ENCODE measurements at regions not wholly inside any gene's neighbourhood (a gene's known extent, or its start where the extent isn't known, plus 50 kb on each side); places are given as distances from the start of the nearest gene placed in this dataset.

- ChIA-PET POLR2A (no interaction called here), CTCF (interaction anchor here (2.4 kb wide), 1 partner anchor 10 kb away, joined by 11 read pairs; no protein-coding TSS in a partner anchor)
- Histone ChIP-seq H3K4me2 (replicated peaks; ENCODE audit: low read depth, low read length, poor library complexity, severe bottlenecking) (no peak overlapping the region), H2AFZ (ENCODE audit: insufficient read depth, low read depth, low read length, poor library complexity, severe bottlenecking) (no peak overlapping the region), H4K20me1 (ENCODE audit: control insufficient read depth, insufficient read depth, low read length, poor library complexity, severe bottlenecking) (no peaks in the 10 kb centered on the region), H3K9me3 (ENCODE audit: control extremely low read depth in 1 of 3, control insufficient read depth in 2 of 3, insufficient read depth in 1 of 3, low read length in 2 of 3) (no peaks in the 10 kb centered on the region), H3K4me1 (ENCODE audit: control insufficient read depth in 2 of 2, insufficient read depth in 2 of 2, low read length in 2 of 2) (peaks cover 0 to 4% of the 10 kb centered on the region in 2 donors), H3K36me3 (replicated peaks in 1 of 2; ENCODE audit: control extremely low read depth in 1 of 2, control insufficient read depth in 1 of 2, extremely low read depth in 1 of 2, insufficient read depth in 2 of 2, low read length in 1 of 2) (no peaks in the 10 kb centered on the region), H3K79me2 (ENCODE audit: control insufficient read depth, insufficient read depth, low read length) (no peaks in the 10 kb centered on the region), H3K27me3 (replicated peaks in 1 of 4; ENCODE audit: control extremely low read depth in 1 of 4, control insufficient read depth in 3 of 4, insufficient read depth in 4 of 4, low read length in 3 of 4) (no peaks in the 10 kb centered on the region), H3K4me3 (ENCODE audit: control extremely low read depth in 1 of 5, extremely low read depth in 1 of 5, insufficient read depth in 1 of 5, low read depth in 2 of 5, low read length in 4 of 5) (no peak overlapping the region), H3K27ac (ENCODE audit: low read length in 2 of 2) (no peak overlapping the region), H3K9ac (ENCODE audit: low read length) (no peak overlapping the region)
- DNase-seq (no peak), ATAC-seq (ENCODE audit: low read depth) (no peak)
- Mint-ChIP-seq H3K4me1 (peaks cover 8% of the 10 kb centered on the region), H3K27ac (no peak overlapping the region), H3K9me3 (ENCODE audit: insufficient read depth) (no peaks in the 10 kb centered on the region), H3K4me3 (no peak overlapping the region), H3K27me3 (peaks cover 14% of the 10 kb centered on the region)
- no CpG with 5 or more reads among the region's 3 CpGs for WGBS (ENCODE audit: insufficient coverage)
- intact Hi-C loops (cut with micrococcal nuclease), result no loop called here
- TF ChIP-seq EZH2 (IDR thresholded peaks at IDR 0.05; ENCODE audit: borderline replicate concordance, insufficient read depth, low read depth, low read length, poor library complexity, severe bottlenecking), result no peak
- no peak for TF ChIP-seq CTCF (IDR thresholded peaks at IDR 0.05)
Measured at GRCh38 chr4:128452415-128452814, 164.8 kb upstream of the PGRMC2 start.

- no peak overlapping the region for H2AFZ ChIP-seq (ENCODE audit: insufficient read depth, low read depth, low read length, poor library complexity, severe bottlenecking)
- no peak for ATAC-seq (ENCODE audit: low read depth)
- intact Hi-C loops (cut with micrococcal nuclease), result no loop called here
Measured at GRCh38 chr4:128451270-128451905, 163.8 kb upstream of the PGRMC2 start.

More at GRCh38 chr4:128451270-128451905, 163.8 kb upstream of the PGRMC2 start:
- TF ChIP-seq EZH2 (IDR thresholded peaks at IDR 0.05; ENCODE audit: borderline replicate concordance, insufficient read depth, low read depth, low read length, poor library complexity, severe bottlenecking) (no peak), CTCF (IDR thresholded peaks at IDR 0.05) (no peak)
- no peak overlapping the region for H3K27ac Mint-ChIP-seq
- no peak overlapping the region for H3K4me3 ChIP-seq (ENCODE audit: control extremely low read depth in 1 of 5, extremely low read depth in 1 of 5, insufficient read depth in 1 of 5, low read depth in 2 of 5, low read length in 4 of 5)
- H3K36me3 ChIP-seq (replicated peaks in 1 of 2; ENCODE audit: control extremely low read depth in 1 of 2, control insufficient read depth in 1 of 2, extremely low read depth in 1 of 2, insufficient read depth in 2 of 2, low read length in 1 of 2), result no peaks in the 10 kb centered on the region
- no peaks in the 10 kb centered on the region for H3K79me2 ChIP-seq (ENCODE audit: control insufficient read depth, insufficient read depth, low read length)
- ChIA-PET CTCF (no interaction called here), POLR2A (no interaction called here)
- no peak overlapping the region for H3K27ac ChIP-seq (ENCODE audit: low read length in 2 of 2)
- no peaks in the 10 kb centered on the region for H3K27me3 ChIP-seq (replicated peaks in 1 of 4; ENCODE audit: control extremely low read depth in 1 of 4, control insufficient read depth in 3 of 4, insufficient read depth in 4 of 4, low read length in 3 of 4)
- WGBS (ENCODE audit: insufficient coverage), result 80% methylated on average over 4 of the region's 7 CpGs
- no peaks in the 10 kb centered on the region for H3K9me3 ChIP-seq (ENCODE audit: control extremely low read depth in 1 of 3, control insufficient read depth in 2 of 3, insufficient read depth in 1 of 3, low read length in 2 of 3)
- H3K27me3 Mint-ChIP-seq, result peaks cover 14% of the 10 kb centered on the region
- H3K9ac ChIP-seq (ENCODE audit: low read length), result no peak overlapping the region
- H3K4me1 Mint-ChIP-seq, result peaks cover 8% of the 10 kb centered on the region
- H3K4me1 ChIP-seq (ENCODE audit: control insufficient read depth in 2 of 2, insufficient read depth in 2 of 2, low read length in 2 of 2), result peaks cover 0 to 4% of the 10 kb centered on the region in 2 donors
- H3K9me3 Mint-ChIP-seq (ENCODE audit: insufficient read depth), result no peaks in the 10 kb centered on the region
- DNase-seq, result no peak
- no peak overlapping the region for H3K4me2 ChIP-seq (replicated peaks; ENCODE audit: low read depth, low read length, poor library complexity, severe bottlenecking)
- no peaks in the 10 kb centered on the region for H4K20me1 ChIP-seq (ENCODE audit: control insufficient read depth, insufficient read depth, low read length, poor library complexity, severe bottlenecking)
- H3K4me3 Mint-ChIP-seq, result no peak overlapping the region
